ENCODE measurements at regions not wholly inside any gene's neighbourhood (a gene's known extent, or its start where the extent isn't known, plus 50 kb on each side); places are given as distances from the start of the nearest gene placed in this dataset.
"Not testable (repeated sequence)": the region's sequence is repeated elsewhere in the genome, so short reads cannot be mapped to it uniquely, and the experiment has no call there.

- not testable (repeated sequence) for TF ChIP-seq CTCF (IDR thresholded peaks at IDR 0.05; ENCODE audit: poor library complexity); EZH2 (IDR thresholded peaks at IDR 0.05; ENCODE audit: borderline replicate concordance); EZH2phosphoT487 (IDR thresholded peaks at IDR 0.05; ENCODE audit: low read depth, severe bottlenecking, unreplicated experiment)
These were observed 1338.6 kb downstream of the KHDRBS2 start for GRCh38 chr6:60947416-60947815.
